ENCODE measurements at regions not wholly inside any gene's neighbourhood (a gene's known extent, or its start where the extent isn't known, plus 50 kb on each side); places are given as distances from the start of the nearest gene placed in this dataset.

DNA sequence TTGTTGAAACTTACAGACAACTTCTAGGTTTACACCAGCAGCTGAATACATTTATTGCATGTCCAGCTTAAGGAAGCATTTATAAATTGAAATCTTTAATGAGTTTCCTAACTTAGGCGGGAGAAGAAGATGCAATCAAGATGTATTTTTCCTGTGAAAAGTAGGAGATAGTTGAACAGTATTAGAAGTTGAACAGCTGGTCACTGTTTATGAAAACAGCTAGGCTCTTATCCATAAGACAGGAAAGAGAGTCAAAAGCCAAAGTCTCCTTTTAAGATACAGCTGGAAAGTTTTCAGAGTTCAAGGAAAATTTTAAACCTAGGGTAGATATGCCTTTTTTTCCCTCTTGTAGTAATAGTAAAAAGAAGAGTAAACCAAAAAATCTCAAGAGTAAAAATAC is 236.1 kb upstream of the FERD3L start:
- TF ChIP-seq, protein P1, sequence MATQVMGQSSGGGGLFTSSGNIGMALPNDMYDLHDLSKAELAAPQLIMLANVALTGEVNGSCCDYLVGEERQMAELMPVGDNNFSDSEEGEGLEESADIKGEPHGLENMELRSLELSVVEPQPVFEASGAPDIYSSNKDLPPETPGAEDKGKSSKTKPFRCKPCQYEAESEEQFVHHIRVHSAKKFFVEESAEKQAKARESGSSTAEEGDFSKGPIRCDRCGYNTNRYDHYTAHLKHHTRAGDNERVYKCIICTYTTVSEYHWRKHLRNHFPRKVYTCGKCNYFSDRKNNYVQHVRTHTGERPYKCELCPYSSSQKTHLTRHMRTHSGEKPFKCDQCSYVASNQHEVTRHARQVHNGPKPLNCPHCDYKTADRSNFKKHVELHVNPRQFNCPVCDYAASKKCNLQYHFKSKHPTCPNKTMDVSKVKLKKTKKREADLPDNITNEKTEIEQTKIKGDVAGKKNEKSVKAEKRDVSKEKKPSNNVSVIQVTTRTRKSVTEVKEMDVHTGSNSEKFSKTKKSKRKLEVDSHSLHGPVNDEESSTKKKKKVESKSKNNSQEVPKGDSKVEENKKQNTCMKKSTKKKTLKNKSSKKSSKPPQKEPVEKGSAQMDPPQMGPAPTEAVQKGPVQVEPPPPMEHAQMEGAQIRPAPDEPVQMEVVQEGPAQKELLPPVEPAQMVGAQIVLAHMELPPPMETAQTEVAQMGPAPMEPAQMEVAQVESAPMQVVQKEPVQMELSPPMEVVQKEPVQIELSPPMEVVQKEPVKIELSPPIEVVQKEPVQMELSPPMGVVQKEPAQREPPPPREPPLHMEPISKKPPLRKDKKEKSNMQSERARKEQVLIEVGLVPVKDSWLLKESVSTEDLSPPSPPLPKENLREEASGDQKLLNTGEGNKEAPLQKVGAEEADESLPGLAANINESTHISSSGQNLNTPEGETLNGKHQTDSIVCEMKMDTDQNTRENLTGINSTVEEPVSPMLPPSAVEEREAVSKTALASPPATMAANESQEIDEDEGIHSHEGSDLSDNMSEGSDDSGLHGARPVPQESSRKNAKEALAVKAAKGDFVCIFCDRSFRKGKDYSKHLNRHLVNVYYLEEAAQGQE (IDR thresholded peaks at IDR 0.05; ENCODE audit: unreplicated experiment): no peak
- TF ChIP-seq, protein P2, sequence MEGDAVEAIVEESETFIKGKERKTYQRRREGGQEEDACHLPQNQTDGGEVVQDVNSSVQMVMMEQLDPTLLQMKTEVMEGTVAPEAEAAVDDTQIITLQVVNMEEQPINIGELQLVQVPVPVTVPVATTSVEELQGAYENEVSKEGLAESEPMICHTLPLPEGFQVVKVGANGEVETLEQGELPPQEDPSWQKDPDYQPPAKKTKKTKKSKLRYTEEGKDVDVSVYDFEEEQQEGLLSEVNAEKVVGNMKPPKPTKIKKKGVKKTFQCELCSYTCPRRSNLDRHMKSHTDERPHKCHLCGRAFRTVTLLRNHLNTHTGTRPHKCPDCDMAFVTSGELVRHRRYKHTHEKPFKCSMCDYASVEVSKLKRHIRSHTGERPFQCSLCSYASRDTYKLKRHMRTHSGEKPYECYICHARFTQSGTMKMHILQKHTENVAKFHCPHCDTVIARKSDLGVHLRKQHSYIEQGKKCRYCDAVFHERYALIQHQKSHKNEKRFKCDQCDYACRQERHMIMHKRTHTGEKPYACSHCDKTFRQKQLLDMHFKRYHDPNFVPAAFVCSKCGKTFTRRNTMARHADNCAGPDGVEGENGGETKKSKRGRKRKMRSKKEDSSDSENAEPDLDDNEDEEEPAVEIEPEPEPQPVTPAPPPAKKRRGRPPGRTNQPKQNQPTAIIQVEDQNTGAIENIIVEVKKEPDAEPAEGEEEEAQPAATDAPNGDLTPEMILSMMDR (conservative IDR thresholded peaks at IDR 0.05; ENCODE audit: low read depth in 2 of 2): no peak
